ENCODE measurements at regions not wholly inside any gene's neighbourhood (a gene's known extent, or its start where the extent isn't known, plus 50 kb on each side); places are given as distances from the start of the nearest gene placed in this dataset.

- no peak overlapping the region for H3K4me3 ChIP-seq (ENCODE audit: low read length in 2 of 2)
- Mint-ChIP-seq H3K9me3 (peaks cover 9 to 21% (median 13%) of the 10 kb centered on the region in 8 donors), H3K36me3 (no peaks in the 10 kb centered on the region), H3K4me1 (no peaks in the 10 kb centered on the region), H3K27me3 (no peaks in the 10 kb centered on the region), H3K4me3 (no peak overlapping the region), H3K27ac (no peak overlapping the region)
- H3K27ac ChIP-seq (ENCODE audit: low read depth, low read length), result no peak overlapping the region
- DNase-seq, result no peak
- ChIA-PET CTCF (ENCODE audit: partially characterized antibody) (no interaction called here), POLR2A (ENCODE audit: partially characterized antibody) (no interaction called here)
- H3K27me3 ChIP-seq (ENCODE audit: insufficient read depth, low read length), result no peaks in the 10 kb centered on the region
- no peaks in the 10 kb centered on the region for H3K36me3 ChIP-seq (ENCODE audit: insufficient read depth, low read length)
- H3K9me3 ChIP-seq (ENCODE audit: control insufficient read depth in 1 of 2, low read length in 2 of 2), result no peaks in the 10 kb centered on the region
- intact Hi-C loops (cut with micrococcal nuclease), result no loop called here
- no peaks in the 10 kb centered on the region for H3K4me1 ChIP-seq (ENCODE audit: insufficient read depth, low read length)
These were observed 995.7 kb upstream of the TENM4 start for GRCh38 chr11:80436547-80436946.

- DNase-seq, result no peak
- H3K27ac ChIP-seq (ENCODE audit: low read depth, low read length), result no peak overlapping the region
- intact Hi-C loops (cut with micrococcal nuclease), result no loop called here
- H3K9me3 ChIP-seq (ENCODE audit: control insufficient read depth in 1 of 2, low read length in 2 of 2), result no peaks in the 10 kb centered on the region
- H3K27me3 ChIP-seq (ENCODE audit: insufficient read depth, low read length), result no peaks in the 10 kb centered on the region
- no peaks in the 10 kb centered on the region for H3K36me3 ChIP-seq (ENCODE audit: insufficient read depth, low read length)
- no peak overlapping the region for H3K4me3 ChIP-seq (ENCODE audit: low read length in 2 of 2)
- CTCF ChIA-PET (ENCODE audit: partially characterized antibody), result no interaction called here
- no peak overlapping the region for H3K4me3 Mint-ChIP-seq
- H3K27me3 Mint-ChIP-seq, result no peaks in the 10 kb centered on the region
- no peaks in the 10 kb centered on the region for H3K4me1 ChIP-seq (ENCODE audit: insufficient read depth, low read length)
- H3K36me3 Mint-ChIP-seq, result no peaks in the 10 kb centered on the region
- H3K27ac Mint-ChIP-seq, result no peak overlapping the region
- POLR2A ChIA-PET (ENCODE audit: partially characterized antibody), result no interaction called here
- no peaks in the 10 kb centered on the region for H3K4me1 Mint-ChIP-seq
- H3K9me3 Mint-ChIP-seq, result peaks cover 11 to 22% (median 13%) of the 10 kb centered on the region in 8 donors
These were observed 994.5 kb upstream of the TENM4 start for GRCh38 chr11:80435345-80435744.

- H3K27ac Mint-ChIP-seq, result no peak overlapping the region
- no peaks in the 10 kb centered on the region for H3K4me1 Mint-ChIP-seq
- DNase-seq, result no peak
- ChIA-PET CTCF (ENCODE audit: partially characterized antibody) (interaction anchor here (1.0 kb wide), 1 partner anchor 11 kb away, joined by 5 read pairs; no protein-coding TSS in a partner anchor), POLR2A (ENCODE audit: partially characterized antibody) (no interaction called here)
- Histone ChIP-seq H3K4me1 (ENCODE audit: insufficient read depth, low read length) (no peaks in the 10 kb centered on the region), H3K27ac (ENCODE audit: low read depth, low read length) (no peak overlapping the region), H3K36me3 (ENCODE audit: insufficient read depth, low read length) (no peaks in the 10 kb centered on the region), H3K4me3 (ENCODE audit: low read length in 2 of 2) (no peak overlapping the region), H3K27me3 (ENCODE audit: insufficient read depth, low read length) (no peaks in the 10 kb centered on the region), H3K9me3 (ENCODE audit: control insufficient read depth in 1 of 2, low read length in 2 of 2) (peaks cover 0 to 2% of the 10 kb centered on the region in 2 donors)
- H3K27me3 Mint-ChIP-seq, result no peaks in the 10 kb centered on the region
- H3K4me3 Mint-ChIP-seq, result no peak overlapping the region
- intact Hi-C loops (cut with micrococcal nuclease), result no loop called here
- peaks cover 7 to 16% (median 13%) of the 10 kb centered on the region in 8 donors for H3K9me3 Mint-ChIP-seq
- H3K36me3 Mint-ChIP-seq, result no peaks in the 10 kb centered on the region
These were observed 991.2 kb upstream of the TENM4 start for GRCh38 chr11:80432057-80432456.

GRCh38 chr11:80424012-80424695 is 983.3 kb upstream of the TENM4 start:
- no peaks in the 10 kb centered on the region for H3K27me3 Mint-ChIP-seq
- peaks cover 0 to 13% (median 4%) of the 10 kb centered on the region in 8 donors for H3K9me3 Mint-ChIP-seq
- no peak overlapping the region for H3K27ac Mint-ChIP-seq
- H3K4me1 Mint-ChIP-seq, result no peaks in the 10 kb centered on the region
- Histone ChIP-seq H3K27ac (ENCODE audit: low read depth, low read length) (no peak overlapping the region), H3K27me3 (ENCODE audit: insufficient read depth, low read length) (no peaks in the 10 kb centered on the region), H3K9me3 (ENCODE audit: control insufficient read depth in 1 of 2, low read length in 2 of 2) (peaks cover 0 to 2% of the 10 kb centered on the region in 2 donors), H3K4me1 (ENCODE audit: insufficient read depth, low read length) (no peaks in the 10 kb centered on the region), H3K36me3 (ENCODE audit: insufficient read depth, low read length) (no peaks in the 10 kb centered on the region), H3K4me3 (ENCODE audit: low read length in 2 of 2) (no peak overlapping the region)
- DNase-seq, result no peak
- POLR2A ChIA-PET (ENCODE audit: partially characterized antibody), result no interaction called here
- no peak overlapping the region for H3K4me3 Mint-ChIP-seq
- H3K36me3 Mint-ChIP-seq, result no peaks in the 10 kb centered on the region
- intact Hi-C loops (cut with micrococcal nuclease), result no loop called here
- CTCF ChIA-PET (ENCODE audit: partially characterized antibody), result no interaction called here

GRCh38 chr11:80420374-80420773 is 979.5 kb upstream of the TENM4 start:
- H3K4me1 ChIP-seq (ENCODE audit: insufficient read depth, low read length), result no peaks in the 10 kb centered on the region
- Mint-ChIP-seq H3K27me3 (no peaks in the 10 kb centered on the region), H3K36me3 (no peaks in the 10 kb centered on the region), H3K27ac (no peak overlapping the region), H3K4me1 (no peaks in the 10 kb centered on the region), H3K4me3 (no peak overlapping the region), H3K9me3 (peaks cover 0 to 12% (median 4%) of the 10 kb centered on the region in 8 donors)
- intact Hi-C loops (cut with micrococcal nuclease), result no loop called here
- DNase-seq, result no peak
- no peaks in the 10 kb centered on the region for H3K9me3 ChIP-seq (ENCODE audit: control insufficient read depth in 1 of 2, low read length in 2 of 2)
- ChIA-PET CTCF (ENCODE audit: partially characterized antibody) (no interaction called here), POLR2A (ENCODE audit: partially characterized antibody) (no interaction called here)
- H3K4me3 ChIP-seq (ENCODE audit: low read length in 2 of 2), result no peak overlapping the region
- H3K36me3 ChIP-seq (ENCODE audit: insufficient read depth, low read length), result no peaks in the 10 kb centered on the region
- no peaks in the 10 kb centered on the region for H3K27me3 ChIP-seq (ENCODE audit: insufficient read depth, low read length)
- no peak overlapping the region for H3K27ac ChIP-seq (ENCODE audit: low read depth, low read length)

- intact Hi-C loops (cut with micrococcal nuclease), result no loop called here
- no peaks in the 10 kb centered on the region for H3K4me1 ChIP-seq (ENCODE audit: insufficient read depth, low read length)
- ChIA-PET CTCF (ENCODE audit: partially characterized antibody) (no interaction called here), POLR2A (ENCODE audit: partially characterized antibody) (no interaction called here)
- no peaks in the 10 kb centered on the region for H3K36me3 Mint-ChIP-seq
- no peak for DNase-seq
- H3K9me3 ChIP-seq (ENCODE audit: control insufficient read depth in 1 of 2, low read length in 2 of 2), result no peaks in the 10 kb centered on the region
- H3K9me3 Mint-ChIP-seq, result peaks cover 0 to 11% (median 5%) of the 10 kb centered on the region in 8 donors
- H3K27me3 Mint-ChIP-seq, result no peaks in the 10 kb centered on the region
- H3K27me3 ChIP-seq (ENCODE audit: insufficient read depth, low read length), result no peaks in the 10 kb centered on the region
- no peak overlapping the region for H3K4me3 Mint-ChIP-seq
- H3K27ac Mint-ChIP-seq, result no peak overlapping the region
- no peaks in the 10 kb centered on the region for H3K36me3 ChIP-seq (ENCODE audit: insufficient read depth, low read length)
- H3K4me3 ChIP-seq (ENCODE audit: low read length in 2 of 2), result no peak overlapping the region
- no peak overlapping the region for H3K27ac ChIP-seq (ENCODE audit: low read depth, low read length)
- no peaks in the 10 kb centered on the region for H3K4me1 Mint-ChIP-seq
These were observed 976.9 kb upstream of the TENM4 start for GRCh38 chr11:80417681-80418080.

GRCh38 chr11:80415580-80415979 is 974.8 kb upstream of the TENM4 start:
- Histone ChIP-seq H3K27me3 (ENCODE audit: insufficient read depth, low read length) (no peaks in the 10 kb centered on the region), H3K36me3 (ENCODE audit: insufficient read depth, low read length) (no peaks in the 10 kb centered on the region), H3K4me1 (ENCODE audit: insufficient read depth, low read length) (no peaks in the 10 kb centered on the region), H3K9me3 (ENCODE audit: control insufficient read depth in 1 of 2, low read length in 2 of 2) (no peaks in the 10 kb centered on the region), H3K4me3 (ENCODE audit: low read length in 2 of 2) (no peak overlapping the region), H3K27ac (ENCODE audit: low read depth, low read length) (no peak overlapping the region)
- H3K4me3 Mint-ChIP-seq, result no peak overlapping the region
- H3K27me3 Mint-ChIP-seq, result no peaks in the 10 kb centered on the region
- peaks cover 0 to 14% (median 7%) of the 10 kb centered on the region in 8 donors for H3K9me3 Mint-ChIP-seq
- H3K27ac Mint-ChIP-seq, result no peak overlapping the region
- intact Hi-C loops (cut with micrococcal nuclease), result no loop called here
- H3K36me3 Mint-ChIP-seq, result no peaks in the 10 kb centered on the region
- CTCF ChIA-PET (ENCODE audit: partially characterized antibody), result no interaction called here
- POLR2A ChIA-PET (ENCODE audit: partially characterized antibody), result no interaction called here
- no peaks in the 10 kb centered on the region for H3K4me1 Mint-ChIP-seq
- no peak for DNase-seq

Data from CD4-positive, alpha-beta memory T cell (primary cell).